ENCODE measurements at regions not wholly inside any gene's neighbourhood (a gene's known extent, or its start where the extent isn't known, plus 50 kb on each side); places are given as distances from the start of the nearest gene placed in this dataset.
"Not testable (repeated sequence)": the region's sequence is repeated elsewhere in the genome, so short reads cannot be mapped to it uniquely, and the experiment has no call there.

- H3K4me3 ChIP-seq (replicated peaks; ENCODE audit: low read depth, low read length) = no peak overlapping the region
- no peak for DNase-seq (ENCODE audit: low read depth)
- no peak for TF ChIP-seq CTCF (IDR thresholded peaks at IDR 0.05; ENCODE audit: low read length, missing control alignments)
These were observed 77.4 kb upstream of the ITGB1 start for GRCh38 chr10:33035411-33035810.

- H3K4me3 ChIP-seq (replicated peaks; ENCODE audit: low read depth, low read length) = no peak overlapping the region
- no peak for TF ChIP-seq CTCF (IDR thresholded peaks at IDR 0.05; ENCODE audit: low read length, missing control alignments)
- DNase-seq (ENCODE audit: low read depth) = no peak
These were observed 76.9 kb upstream of the ITGB1 start for GRCh38 chr10:33034931-33035330.

GRCh38 chr10:33032654-33033151 lies 74.7 kb upstream of the ITGB1 start:
- TF ChIP-seq CTCF (IDR thresholded peaks at IDR 0.05; ENCODE audit: low read length, missing control alignments) = no peak
- DNase-seq (ENCODE audit: low read depth) = peak; percentile 47
- no peak overlapping the region for H3K4me3 ChIP-seq (replicated peaks; ENCODE audit: low read depth, low read length)

GRCh38 chr10:33031815-33032653 lies 74.0 kb upstream of the ITGB1 start:
- no peak overlapping the region for H3K4me3 ChIP-seq (replicated peaks; ENCODE audit: low read depth, low read length)
- TF ChIP-seq CTCF (IDR thresholded peaks at IDR 0.05; ENCODE audit: low read length, missing control alignments) = no peak
- DNase-seq (ENCODE audit: low read depth) = no peak

GRCh38 chr10:33031171-33031570 lies 73.1 kb upstream of the ITGB1 start:
- TF ChIP-seq CTCF (IDR thresholded peaks at IDR 0.05; ENCODE audit: low read length, missing control alignments) = no peak
- H3K4me3 ChIP-seq (replicated peaks; ENCODE audit: low read depth, low read length) = no peak overlapping the region
- no peak for DNase-seq (ENCODE audit: low read depth)

GRCh38 chr10:33028515-33028914 lies 70.5 kb upstream of the ITGB1 start:
- not testable (repeated sequence) for DNase-seq (ENCODE audit: low read depth); H3K4me3 ChIP-seq (replicated peaks; ENCODE audit: low read depth, low read length)

GRCh38 chr10:33027088-33027487 lies 69.1 kb upstream of the ITGB1 start:
- TF ChIP-seq CTCF (IDR thresholded peaks at IDR 0.05; ENCODE audit: low read length, missing control alignments) = no peak
- DNase-seq (ENCODE audit: low read depth) = no peak
- no peak overlapping the region for H3K4me3 ChIP-seq (replicated peaks; ENCODE audit: low read depth, low read length)

Measured in fibroblast of pulmonary artery (primary cell).